Liver (tissue), 3 donors: ENCODE measurements at regions not wholly inside any gene's neighbourhood (a gene's known extent, or its start where the extent isn't known, plus 50 kb on each side); places are given as distances from the start of the nearest gene placed in this dataset.

ENCODE experiments used
- MAX ChIP-seq: IDR thresholded peaks from 2 replicates; pipeline ENCODE4 v1.6.1; 2016; ENCODE audit warnings: antibody characterized with exemption
- SP1 ChIP-seq: IDR thresholded peaks from 2 replicates; pipeline ENCODE4 v1.6.1; 2018; ENCODE audit warnings: antibody characterized with exemption, mild to moderate bottlenecking
- YY1 ChIP-seq: IDR thresholded peaks from 2 replicates; pipeline ENCODE4 v1.6.1; 2016; ENCODE audit warnings: antibody characterized with exemption, mild to moderate bottlenecking
- TF ChIP-seq, protein P1 (sequence below): fragments of 150-350 bp; IDR thresholded peaks from 2 replicates; pipeline ENCODE4 v1.5.1; 2017; ENCODE audit warnings: improper control_type of control experiment, low read depth, low read length; ENCODE audit not compliant: missing input control
- TF ChIP-seq, protein P2 (sequence below): IDR thresholded peaks from 2 replicates; pipeline ENCODE4 v1.6.1; 2016; ENCODE audit warnings: antibody characterized with exemption, mild to moderate bottlenecking
- TF ChIP-seq, protein P3 (sequence below): IDR thresholded peaks from 2 replicates; pipeline ENCODE4 v1.6.1; 2016; ENCODE audit warnings: antibody characterized with exemption
- donor health status: healthy.
- donor health status: healthy.

GRCh38 chr13:112165712-112166111 is 98.8 kb downstream of the SOX1 start:
- TF ChIP-seq, protein P1, sequence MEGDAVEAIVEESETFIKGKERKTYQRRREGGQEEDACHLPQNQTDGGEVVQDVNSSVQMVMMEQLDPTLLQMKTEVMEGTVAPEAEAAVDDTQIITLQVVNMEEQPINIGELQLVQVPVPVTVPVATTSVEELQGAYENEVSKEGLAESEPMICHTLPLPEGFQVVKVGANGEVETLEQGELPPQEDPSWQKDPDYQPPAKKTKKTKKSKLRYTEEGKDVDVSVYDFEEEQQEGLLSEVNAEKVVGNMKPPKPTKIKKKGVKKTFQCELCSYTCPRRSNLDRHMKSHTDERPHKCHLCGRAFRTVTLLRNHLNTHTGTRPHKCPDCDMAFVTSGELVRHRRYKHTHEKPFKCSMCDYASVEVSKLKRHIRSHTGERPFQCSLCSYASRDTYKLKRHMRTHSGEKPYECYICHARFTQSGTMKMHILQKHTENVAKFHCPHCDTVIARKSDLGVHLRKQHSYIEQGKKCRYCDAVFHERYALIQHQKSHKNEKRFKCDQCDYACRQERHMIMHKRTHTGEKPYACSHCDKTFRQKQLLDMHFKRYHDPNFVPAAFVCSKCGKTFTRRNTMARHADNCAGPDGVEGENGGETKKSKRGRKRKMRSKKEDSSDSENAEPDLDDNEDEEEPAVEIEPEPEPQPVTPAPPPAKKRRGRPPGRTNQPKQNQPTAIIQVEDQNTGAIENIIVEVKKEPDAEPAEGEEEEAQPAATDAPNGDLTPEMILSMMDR = no peak
- TF ChIP-seq, protein P2, sequence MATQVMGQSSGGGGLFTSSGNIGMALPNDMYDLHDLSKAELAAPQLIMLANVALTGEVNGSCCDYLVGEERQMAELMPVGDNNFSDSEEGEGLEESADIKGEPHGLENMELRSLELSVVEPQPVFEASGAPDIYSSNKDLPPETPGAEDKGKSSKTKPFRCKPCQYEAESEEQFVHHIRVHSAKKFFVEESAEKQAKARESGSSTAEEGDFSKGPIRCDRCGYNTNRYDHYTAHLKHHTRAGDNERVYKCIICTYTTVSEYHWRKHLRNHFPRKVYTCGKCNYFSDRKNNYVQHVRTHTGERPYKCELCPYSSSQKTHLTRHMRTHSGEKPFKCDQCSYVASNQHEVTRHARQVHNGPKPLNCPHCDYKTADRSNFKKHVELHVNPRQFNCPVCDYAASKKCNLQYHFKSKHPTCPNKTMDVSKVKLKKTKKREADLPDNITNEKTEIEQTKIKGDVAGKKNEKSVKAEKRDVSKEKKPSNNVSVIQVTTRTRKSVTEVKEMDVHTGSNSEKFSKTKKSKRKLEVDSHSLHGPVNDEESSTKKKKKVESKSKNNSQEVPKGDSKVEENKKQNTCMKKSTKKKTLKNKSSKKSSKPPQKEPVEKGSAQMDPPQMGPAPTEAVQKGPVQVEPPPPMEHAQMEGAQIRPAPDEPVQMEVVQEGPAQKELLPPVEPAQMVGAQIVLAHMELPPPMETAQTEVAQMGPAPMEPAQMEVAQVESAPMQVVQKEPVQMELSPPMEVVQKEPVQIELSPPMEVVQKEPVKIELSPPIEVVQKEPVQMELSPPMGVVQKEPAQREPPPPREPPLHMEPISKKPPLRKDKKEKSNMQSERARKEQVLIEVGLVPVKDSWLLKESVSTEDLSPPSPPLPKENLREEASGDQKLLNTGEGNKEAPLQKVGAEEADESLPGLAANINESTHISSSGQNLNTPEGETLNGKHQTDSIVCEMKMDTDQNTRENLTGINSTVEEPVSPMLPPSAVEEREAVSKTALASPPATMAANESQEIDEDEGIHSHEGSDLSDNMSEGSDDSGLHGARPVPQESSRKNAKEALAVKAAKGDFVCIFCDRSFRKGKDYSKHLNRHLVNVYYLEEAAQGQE = no peak
- no peak for TF ChIP-seq YY1
- TF ChIP-seq, protein P3, sequence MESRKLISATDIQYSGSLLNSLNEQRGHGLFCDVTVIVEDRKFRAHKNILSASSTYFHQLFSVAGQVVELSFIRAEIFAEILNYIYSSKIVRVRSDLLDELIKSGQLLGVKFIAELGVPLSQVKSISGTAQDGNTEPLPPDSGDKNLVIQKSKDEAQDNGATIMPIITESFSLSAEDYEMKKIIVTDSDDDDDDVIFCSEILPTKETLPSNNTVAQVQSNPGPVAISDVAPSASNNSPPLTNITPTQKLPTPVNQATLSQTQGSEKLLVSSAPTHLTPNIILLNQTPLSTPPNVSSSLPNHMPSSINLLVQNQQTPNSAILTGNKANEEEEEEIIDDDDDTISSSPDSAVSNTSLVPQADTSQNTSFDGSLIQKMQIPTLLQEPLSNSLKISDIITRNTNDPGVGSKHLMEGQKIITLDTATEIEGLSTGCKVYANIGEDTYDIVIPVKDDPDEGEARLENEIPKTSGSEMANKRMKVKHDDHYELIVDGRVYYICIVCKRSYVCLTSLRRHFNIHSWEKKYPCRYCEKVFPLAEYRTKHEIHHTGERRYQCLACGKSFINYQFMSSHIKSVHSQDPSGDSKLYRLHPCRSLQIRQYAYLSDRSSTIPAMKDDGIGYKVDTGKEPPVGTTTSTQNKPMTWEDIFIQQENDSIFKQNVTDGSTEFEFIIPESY = no peak
- TF ChIP-seq MAX = no peak
- no peak for TF ChIP-seq SP1
